DMS153 treated with DMSO at 0.1 percent for 48 hours (cell line): ENCODE measurements at regions not wholly inside any gene's neighbourhood (a gene's known extent, or its start where the extent isn't known, plus 50 kb on each side); places are given as distances from the start of the nearest gene placed in this dataset.

ENCODE experiments used
- DNase-seq: peaks from one replicate; lab custom pipeline; 2025; ENCODE audit not compliant: unreplicated experiment; lab: John Stamatoyannopoulos, UW

- DNase-seq: no peak
These were observed 1467.6 kb upstream of the NUDT12 start for GRCh38 chr5:105030153-105030552.

GRCh38 chr5:105015098-105015497 lies 1452.5 kb upstream of the NUDT12 start:
- no peak for DNase-seq

- DNase-seq: no peak
These were observed 1436.0 kb upstream of the NUDT12 start for GRCh38 chr5:104998572-104998971.

- DNase-seq: no peak
These were observed 1435.6 kb upstream of the NUDT12 start for GRCh38 chr5:104998169-104998568.

- no peak for DNase-seq
These were observed 1424.5 kb upstream of the NUDT12 start for GRCh38 chr5:104987074-104987473.

- peak; percentile 29 for DNase-seq
These were observed 1414.9 kb upstream of the NUDT12 start for GRCh38 chr5:104977529-104977928.

GRCh38 chr5:104967806-104968410 lies 1405.3 kb upstream of the NUDT12 start:
- no peak for DNase-seq

- DNase-seq: no peak
These were observed 1402.4 kb upstream of the NUDT12 start for GRCh38 chr5:104965006-104965405.

- DNase-seq: no peak
These were observed 1392.9 kb upstream of the NUDT12 start for GRCh38 chr5:104955479-104955878.

- no peak for DNase-seq
These were observed 1390.3 kb upstream of the NUDT12 start for GRCh38 chr5:104952876-104953275.

- DNase-seq: no peak
These were observed 1389.2 kb upstream of the NUDT12 start for GRCh38 chr5:104951829-104952228.

- no peak for DNase-seq
These were observed 1384.5 kb upstream of the NUDT12 start for GRCh38 chr5:104947076-104947475.

- DNase-seq: no peak
These were observed 1380.1 kb upstream of the NUDT12 start for GRCh38 chr5:104942735-104943134.

GRCh38 chr5:104941030-104941645 lies 1378.5 kb upstream of the NUDT12 start:
- no peak for DNase-seq

GRCh38 chr5:104937598-104937997 lies 1375.0 kb upstream of the NUDT12 start:
- DNase-seq: no peak

GRCh38 chr5:104932431-104932830 lies 1369.8 kb upstream of the NUDT12 start:
- DNase-seq: no peak

GRCh38 chr5:104928906-104929520 lies 1366.4 kb upstream of the NUDT12 start:
- no peak for DNase-seq

GRCh38 chr5:104915226-104915625 lies 1352.6 kb upstream of the NUDT12 start:
- no peak for DNase-seq

- no peak for DNase-seq
These were observed 1352.0 kb upstream of the NUDT12 start for GRCh38 chr5:104914536-104915070.

- DNase-seq: no peak
These were observed 1351.3 kb upstream of the NUDT12 start for GRCh38 chr5:104913841-104914281.

GRCh38 chr5:104909803-104910202 lies 1347.2 kb upstream of the NUDT12 start:
- no peak for DNase-seq

- no peak for DNase-seq
These were observed 1342.0 kb upstream of the NUDT12 start for GRCh38 chr5:104904561-104904960.
